ENCODE measurements at regions not wholly inside any gene's neighbourhood (a gene's known extent, or its start where the extent isn't known, plus 50 kb on each side); places are given as distances from the start of the nearest gene placed in this dataset.

GRCh38 chr13:84972907-84973306, 826.3 kb downstream of the SLITRK6 start:
- DNase-seq (ENCODE audit: extremely low read depth, low read depth): no peak
- no peak for TF ChIP-seq CTCF (IDR thresholded peaks at IDR 0.05; ENCODE audit: low read depth, low read length)

- DNase-seq (ENCODE audit: extremely low read depth, low read depth): no peak
- TF ChIP-seq CTCF (IDR thresholded peaks at IDR 0.05; ENCODE audit: low read depth, low read length): no peak
Observed at GRCh38 chr13:84962849-84963248, 836.4 kb downstream of the SLITRK6 start.

DNA sequence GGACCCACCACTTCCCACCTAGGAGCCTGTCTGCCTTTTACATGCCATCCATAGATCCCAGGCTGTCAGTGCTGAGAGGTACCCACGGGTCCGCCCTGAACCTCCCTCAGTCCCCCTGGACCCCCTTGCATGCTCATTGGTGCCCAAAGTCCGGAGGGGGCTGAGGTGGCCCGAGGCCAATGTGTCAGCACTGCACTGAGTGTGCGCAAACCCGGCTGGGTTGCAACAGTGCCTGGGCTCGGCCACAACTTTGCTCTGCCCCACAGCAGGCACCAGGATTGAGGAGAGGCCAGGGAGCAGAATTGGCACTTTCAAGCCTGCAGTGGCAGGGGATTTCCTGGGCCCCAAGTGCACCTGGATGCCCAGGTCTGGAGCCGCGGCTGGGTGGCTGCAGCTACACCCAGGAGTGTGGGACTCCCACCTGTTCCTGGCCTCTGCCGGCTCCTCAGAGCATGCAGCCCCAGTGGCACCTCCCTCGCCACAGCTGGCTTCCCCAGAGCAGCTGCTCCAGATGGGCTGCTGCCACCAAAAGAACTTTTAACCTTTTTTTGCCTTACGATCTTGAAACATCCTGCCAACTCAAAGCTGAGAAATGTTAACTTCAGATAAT, 837.0 kb downstream of the SLITRK6 start:
- DNase-seq (ENCODE audit: extremely low read depth, low read depth): no peak
- TF ChIP-seq CTCF (IDR thresholded peaks at IDR 0.05; ENCODE audit: low read depth, low read length): no peak

GRCh38 chr13:84961023-84961422, 838.2 kb downstream of the SLITRK6 start:
- no peak for TF ChIP-seq CTCF (IDR thresholded peaks at IDR 0.05; ENCODE audit: low read depth, low read length)
- no peak for DNase-seq (ENCODE audit: extremely low read depth, low read depth)

- TF ChIP-seq CTCF (IDR thresholded peaks at IDR 0.05; ENCODE audit: low read depth, low read length): no peak
- DNase-seq (ENCODE audit: extremely low read depth, low read depth): no peak
Observed at GRCh38 chr13:84959818-84960217, 839.4 kb downstream of the SLITRK6 start.

- no peak for DNase-seq (ENCODE audit: extremely low read depth, low read depth)
- no peak for TF ChIP-seq CTCF (IDR thresholded peaks at IDR 0.05; ENCODE audit: low read depth, low read length)
Observed at GRCh38 chr13:84954636-84955035, 844.6 kb downstream of the SLITRK6 start.

DNA sequence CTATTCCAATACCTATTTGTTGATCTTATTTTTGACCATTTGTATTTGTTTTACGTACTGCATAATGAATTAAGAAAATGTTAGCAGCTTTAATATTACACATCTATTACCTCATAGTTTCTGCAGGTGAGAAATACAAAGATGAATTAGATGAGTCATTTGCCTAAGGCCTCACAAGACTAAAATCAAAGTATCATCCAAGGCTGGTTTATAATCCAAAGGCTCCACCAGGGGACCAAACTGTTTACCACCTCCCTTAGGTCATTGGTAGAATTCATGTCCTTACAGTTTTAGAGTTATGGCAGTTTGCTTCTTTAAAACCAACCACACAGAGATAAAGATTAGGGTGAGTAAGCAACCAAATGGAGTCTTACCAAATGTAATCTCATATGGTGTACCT, 848.1 kb downstream of the SLITRK6 start:
- no peak for TF ChIP-seq CTCF (IDR thresholded peaks at IDR 0.05; ENCODE audit: low read depth, low read length)

More for the DNA sequence above, 848.1 kb downstream of the SLITRK6 start:
- DNase-seq (ENCODE audit: extremely low read depth, low read depth): no peak

Data from AG09319 (cell line).